ENCODE measurements at regions not wholly inside any gene's neighbourhood (a gene's known extent, or its start where the extent isn't known, plus 50 kb on each side); places are given as distances from the start of the nearest gene placed in this dataset.

DNA sequence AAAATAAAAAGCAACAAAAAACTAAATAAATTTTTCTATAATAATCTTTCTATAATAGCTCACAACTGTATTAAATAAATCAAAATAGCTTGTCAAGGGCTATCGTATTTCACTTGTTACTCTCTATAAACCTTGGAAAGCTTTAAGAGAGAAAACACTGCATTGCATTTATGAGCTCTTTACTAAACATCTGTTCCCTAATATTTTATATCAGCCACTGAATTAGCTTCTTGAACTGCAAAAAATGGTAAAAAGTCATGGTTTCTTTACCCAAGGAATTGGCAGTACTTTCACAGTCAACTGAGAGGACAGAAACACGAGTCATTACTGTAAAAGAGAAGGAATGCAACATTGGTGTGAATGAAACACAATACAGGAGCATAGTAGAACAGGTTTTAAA lies 671.2 kb downstream of the PCDH18 start (continued):
- TF ChIP-seq, protein P1, sequence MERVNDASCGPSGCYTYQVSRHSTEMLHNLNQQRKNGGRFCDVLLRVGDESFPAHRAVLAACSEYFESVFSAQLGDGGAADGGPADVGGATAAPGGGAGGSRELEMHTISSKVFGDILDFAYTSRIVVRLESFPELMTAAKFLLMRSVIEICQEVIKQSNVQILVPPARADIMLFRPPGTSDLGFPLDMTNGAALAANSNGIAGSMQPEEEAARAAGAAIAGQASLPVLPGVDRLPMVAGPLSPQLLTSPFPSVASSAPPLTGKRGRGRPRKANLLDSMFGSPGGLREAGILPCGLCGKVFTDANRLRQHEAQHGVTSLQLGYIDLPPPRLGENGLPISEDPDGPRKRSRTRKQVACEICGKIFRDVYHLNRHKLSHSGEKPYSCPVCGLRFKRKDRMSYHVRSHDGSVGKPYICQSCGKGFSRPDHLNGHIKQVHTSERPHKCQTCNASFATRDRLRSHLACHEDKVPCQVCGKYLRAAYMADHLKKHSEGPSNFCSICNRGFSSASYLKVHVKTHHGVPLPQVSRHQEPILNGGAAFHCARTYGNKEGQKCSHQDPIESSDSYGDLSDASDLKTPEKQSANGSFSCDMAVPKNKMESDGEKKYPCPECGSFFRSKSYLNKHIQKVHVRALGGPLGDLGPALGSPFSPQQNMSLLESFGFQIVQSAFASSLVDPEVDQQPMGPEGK (CRISPR knock-in tag; IDR thresholded peaks at IDR 0.05; ENCODE audit: borderline replicate concordance): no peak
- TF ChIP-seq BACH2 (CRISPR knock-in tag; IDR thresholded peaks at IDR 0.05; ENCODE audit: borderline replicate concordance): no peak
- no peak for TF ChIP-seq RARB (CRISPR knock-in tag; IDR thresholded peaks at IDR 0.05)
- no peak for TF ChIP-seq TOX (CRISPR knock-in tag; IDR thresholded peaks at IDR 0.05; ENCODE audit: borderline replicate concordance)
- no peak for TF ChIP-seq PPARA (CRISPR knock-in tag; IDR thresholded peaks at IDR 0.05; ENCODE audit: borderline replicate concordance)

DNA sequence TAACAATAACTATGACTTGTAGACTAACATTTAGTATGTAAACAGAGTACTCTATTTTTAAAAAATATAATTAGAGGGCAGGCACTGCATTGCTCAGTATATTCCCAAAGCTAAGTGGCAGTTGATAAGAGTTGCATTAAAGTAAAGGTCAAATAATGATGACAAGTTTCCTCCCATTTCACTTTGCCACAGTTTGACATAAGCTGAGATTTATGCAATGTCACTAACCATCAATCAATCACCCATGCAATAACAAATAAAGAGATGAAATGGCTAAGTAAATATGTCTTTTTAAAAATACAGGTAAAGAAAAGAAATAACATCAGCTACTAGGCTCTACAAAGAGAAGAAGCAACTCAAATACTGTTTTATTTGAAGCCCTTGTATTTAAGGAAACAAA lies 673.4 kb downstream of the PCDH18 start:
- ATAC-seq: no peak
- TF ChIP-seq, protein P2, sequence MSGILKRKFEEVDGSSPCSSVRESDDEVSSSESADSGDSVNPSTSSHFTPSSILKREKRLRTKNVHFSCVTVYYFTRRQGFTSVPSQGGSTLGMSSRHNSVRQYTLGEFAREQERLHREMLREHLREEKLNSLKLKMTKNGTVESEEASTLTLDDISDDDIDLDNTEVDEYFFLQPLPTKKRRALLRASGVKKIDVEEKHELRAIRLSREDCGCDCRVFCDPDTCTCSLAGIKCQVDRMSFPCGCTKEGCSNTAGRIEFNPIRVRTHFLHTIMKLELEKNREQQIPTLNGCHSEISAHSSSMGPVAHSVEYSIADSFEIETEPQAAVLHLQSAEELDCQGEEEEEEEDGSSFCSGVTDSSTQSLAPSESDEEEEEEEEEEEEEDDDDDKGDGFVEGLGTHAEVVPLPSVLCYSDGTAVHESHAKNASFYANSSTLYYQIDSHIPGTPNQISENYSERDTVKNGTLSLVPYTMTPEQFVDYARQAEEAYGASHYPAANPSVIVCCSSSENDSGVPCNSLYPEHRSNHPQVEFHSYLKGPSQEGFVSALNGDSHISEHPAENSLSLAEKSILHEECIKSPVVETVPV (CRISPR knock-in tag; IDR thresholded peaks at IDR 0.05): no peak
- TF ChIP-seq ZNF8 (CRISPR knock-in tag; IDR thresholded peaks at IDR 0.05): no peak
- no peak for TF ChIP-seq SNAI2 (CRISPR knock-in tag; IDR thresholded peaks at IDR 0.05)
- no peak for TF ChIP-seq ZFP3 (CRISPR knock-in tag; IDR thresholded peaks at IDR 0.05)
- TF ChIP-seq, protein P3, sequence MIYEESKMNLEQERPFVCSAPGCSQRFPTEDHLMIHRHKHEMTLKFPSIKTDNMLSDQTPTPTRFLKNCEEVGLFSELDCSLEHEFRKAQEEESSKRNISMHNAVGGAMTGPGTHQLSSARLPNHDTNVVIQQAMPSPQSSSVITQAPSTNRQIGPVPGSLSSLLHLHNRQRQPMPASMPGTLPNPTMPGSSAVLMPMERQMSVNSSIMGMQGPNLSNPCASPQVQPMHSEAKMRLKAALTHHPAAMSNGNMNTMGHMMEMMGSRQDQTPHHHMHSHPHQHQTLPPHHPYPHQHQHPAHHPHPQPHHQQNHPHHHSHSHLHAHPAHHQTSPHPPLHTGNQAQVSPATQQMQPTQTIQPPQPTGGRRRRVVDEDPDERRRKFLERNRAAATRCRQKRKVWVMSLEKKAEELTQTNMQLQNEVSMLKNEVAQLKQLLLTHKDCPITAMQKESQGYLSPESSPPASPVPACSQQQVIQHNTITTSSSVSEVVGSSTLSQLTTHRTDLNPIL (CRISPR knock-in tag; IDR thresholded peaks at IDR 0.05; ENCODE audit: low read depth): no peak
- TF ChIP-seq, protein P1 (CRISPR knock-in tag; IDR thresholded peaks at IDR 0.05; ENCODE audit: borderline replicate concordance): no peak
- no peak for TF ChIP-seq TCF4 (CRISPR knock-in tag; IDR thresholded peaks at IDR 0.05; ENCODE audit: borderline replicate concordance)
- no peak for TF ChIP-seq GLIS3 (CRISPR knock-in tag; IDR thresholded peaks at IDR 0.05)
- TF ChIP-seq ZNF565 (CRISPR knock-in tag; conservative IDR thresholded peaks at IDR 0.05; ENCODE audit: low read depth): no peak
- no peak for TF ChIP-seq ISL1 (CRISPR knock-in tag; IDR thresholded peaks at IDR 0.05)
- no peak for TF ChIP-seq TOX (CRISPR knock-in tag; IDR thresholded peaks at IDR 0.05; ENCODE audit: borderline replicate concordance)
- no peak for TF ChIP-seq ZC3H10 (CRISPR knock-in tag; IDR thresholded peaks at IDR 0.05)
- TF ChIP-seq OSR1 (CRISPR knock-in tag; IDR thresholded peaks at IDR 0.05): no peak
- TF ChIP-seq ZNF70 (CRISPR knock-in tag; IDR thresholded peaks at IDR 0.05): no peak
- no peak for TF ChIP-seq BACH2 (CRISPR knock-in tag; IDR thresholded peaks at IDR 0.05; ENCODE audit: borderline replicate concordance)
- TF ChIP-seq ARNTL (CRISPR knock-in tag; IDR thresholded peaks at IDR 0.05; ENCODE audit: borderline replicate concordance, low read depth): no peak

DNA sequence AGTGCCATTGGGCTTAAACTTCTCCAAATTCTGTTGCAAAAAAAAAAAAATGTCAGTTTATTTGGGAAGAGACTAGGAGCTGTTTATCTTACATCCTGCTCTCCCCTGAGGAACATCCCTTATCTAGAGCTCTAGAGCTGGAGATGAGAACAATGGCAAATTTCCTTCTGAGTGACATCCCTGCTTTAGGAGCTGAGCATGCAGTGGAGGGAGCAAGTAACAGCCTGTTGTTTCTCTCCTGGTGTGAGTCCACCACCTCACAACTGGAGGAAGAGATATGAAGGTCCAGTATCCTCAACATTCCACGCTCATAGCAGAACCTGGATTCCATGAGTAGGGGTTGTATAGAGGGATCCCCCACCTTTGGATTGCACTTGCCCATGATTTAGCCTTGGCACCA lies 676.4 kb downstream of the PCDH18 start:
- ATAC-seq: no peak
- no peak for TF ChIP-seq ZFP30 (CRISPR knock-in tag; IDR thresholded peaks at IDR 0.05)
- no peak for TF ChIP-seq BACH2 (CRISPR knock-in tag; IDR thresholded peaks at IDR 0.05; ENCODE audit: borderline replicate concordance)

- ATAC-seq: no peak
- TF ChIP-seq GLIS3 (CRISPR knock-in tag; IDR thresholded peaks at IDR 0.05) (no peak), ISL1 (CRISPR knock-in tag; IDR thresholded peaks at IDR 0.05) (no peak)
Measured at GRCh38 chr4:136850446-136850845, 681.8 kb downstream of the PCDH18 start.

DNA sequence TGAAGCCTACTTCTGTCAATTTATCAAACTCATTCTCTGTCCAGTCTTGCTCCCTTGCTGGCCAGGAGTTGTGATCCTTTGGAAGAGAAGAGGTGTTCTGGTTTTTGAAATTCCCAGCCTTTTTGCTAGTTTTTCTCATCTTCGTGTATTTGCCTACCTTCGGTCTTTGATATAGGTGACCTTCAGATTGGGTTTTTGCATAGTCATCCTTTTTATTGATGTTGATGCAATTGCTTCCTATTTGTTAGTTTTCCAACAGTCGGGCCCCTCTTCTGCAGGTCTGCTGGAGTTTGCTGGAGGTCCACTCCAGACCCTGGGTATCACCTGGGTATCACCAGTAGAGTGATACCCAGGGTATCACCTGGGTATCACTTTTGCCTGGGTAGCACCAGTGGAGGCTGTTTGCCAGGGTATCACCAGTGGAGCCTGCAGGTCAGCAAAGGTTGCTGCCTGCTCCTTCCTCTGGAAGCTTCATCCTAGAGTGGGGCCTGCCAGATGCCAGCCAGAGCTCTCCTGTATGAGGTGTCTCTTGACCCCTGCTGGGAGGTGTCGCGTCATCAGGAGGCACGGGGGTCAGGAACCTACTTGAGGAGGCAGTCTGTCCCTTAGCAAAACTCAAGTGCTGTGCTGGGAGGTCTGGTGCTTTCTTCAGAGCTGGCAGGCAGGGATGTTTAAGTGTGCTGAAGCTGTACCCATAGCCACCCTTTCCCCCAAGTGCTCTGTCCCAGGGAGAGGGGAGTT lies 684.2 kb downstream of the PCDH18 start:
- ATAC-seq: no peak
- no peak for TF ChIP-seq GLIS3 (CRISPR knock-in tag; IDR thresholded peaks at IDR 0.05)
- TF ChIP-seq ISL1 (CRISPR knock-in tag; IDR thresholded peaks at IDR 0.05): no peak
- TF ChIP-seq, protein P2 (CRISPR knock-in tag; IDR thresholded peaks at IDR 0.05): no peak
- TF ChIP-seq OSR1 (CRISPR knock-in tag; IDR thresholded peaks at IDR 0.05): no peak
- TF ChIP-seq, protein P1 (CRISPR knock-in tag; IDR thresholded peaks at IDR 0.05; ENCODE audit: borderline replicate concordance): no peak
- no peak for TF ChIP-seq ZFP30 (CRISPR knock-in tag; IDR thresholded peaks at IDR 0.05)
- TF ChIP-seq, protein P3 (CRISPR knock-in tag; IDR thresholded peaks at IDR 0.05; ENCODE audit: low read depth): no peak

Measured in SK-N-SH treated with all-trans-retinoic acid at 6 μM for 48 hours (cell line).